Epithelial cell of prostate (primary cell): ENCODE measurements at regions not wholly inside any gene's neighbourhood (a gene's known extent, or its start where the extent isn't known, plus 50 kb on each side); places are given as distances from the start of the nearest gene placed in this dataset.
A peak's percentile ranks its signal among the peaks of the same experiment; 100 is the strongest.

Source experiments
- DNase-seq: peaks from one replicate; pipeline ENCODE4 v3.0.0-alpha.2; 2011; ENCODE audit warnings: low read depth, low spot score
- H3K27ac ChIP-seq: fragments of 450-650 bp; 2 replicates; pipeline ENCODE4 v1.5.1; 2017; ENCODE audit warnings: mild to moderate bottlenecking

- H3K27ac ChIP-seq, result no peak overlapping the region
- DNase-seq, result no peak
Observed at GRCh38 chr1:69479734-69480133, 88.0 kb upstream of the LRRC7 start.

GRCh38 chr1:69483246-69483645 is 84.5 kb upstream of the LRRC7 start:
- no peak for DNase-seq
- no peak overlapping the region for H3K27ac ChIP-seq

GRCh38 chr1:69485616-69486015 is 82.1 kb upstream of the LRRC7 start:
- DNase-seq, result no peak
- no peak overlapping the region for H3K27ac ChIP-seq

GRCh38 chr1:69491416-69491815 is 76.3 kb upstream of the LRRC7 start:
- no peak for DNase-seq
- H3K27ac ChIP-seq, result no peak overlapping the region

- DNase-seq, result no peak
Observed at GRCh38 chr1:69492286-69492685, 75.4 kb upstream of the LRRC7 start.

GRCh38 chr1:69494221-69494620 is 73.5 kb upstream of the LRRC7 start:
- peak overlapping the region; percentile 28 for H3K27ac ChIP-seq
- no peak for DNase-seq

More at GRCh38 chr1:69492286-69492685, 75.4 kb upstream of the LRRC7 start:
- H3K27ac ChIP-seq, result no peak overlapping the region

GRCh38 chr1:69497441-69498221 is 70.1 kb upstream of the LRRC7 start:
- DNase-seq, result no peak
- H3K27ac ChIP-seq, result no peak overlapping the region

- DNase-seq, result no peak
- H3K27ac ChIP-seq, result no peak overlapping the region
Observed at GRCh38 chr1:69498711-69499110, 69.0 kb upstream of the LRRC7 start.

- no peak for DNase-seq
- no peak overlapping the region for H3K27ac ChIP-seq
Observed at GRCh38 chr1:69499203-69499803, 68.4 kb upstream of the LRRC7 start.

GRCh38 chr1:69502991-69503390 is 64.7 kb upstream of the LRRC7 start:
- no peak for DNase-seq
- no peak overlapping the region for H3K27ac ChIP-seq

- no peak overlapping the region for H3K27ac ChIP-seq
- DNase-seq, result no peak
Observed at GRCh38 chr1:69504730-69505252, 62.9 kb upstream of the LRRC7 start.

- no peak for DNase-seq
- no peak overlapping the region for H3K27ac ChIP-seq
Observed at GRCh38 chr1:69506311-69506710, 61.4 kb upstream of the LRRC7 start.

- no peak overlapping the region for H3K27ac ChIP-seq
- no peak for DNase-seq
Observed at GRCh38 chr1:69506721-69507120, 61.0 kb upstream of the LRRC7 start.

- DNase-seq, result no peak
- H3K27ac ChIP-seq, result peak overlapping the region; percentile 2
Observed at GRCh38 chr1:69510026-69510425, 57.7 kb upstream of the LRRC7 start.

GRCh38 chr1:69511426-69512192 is 56.1 kb upstream of the LRRC7 start:
- no peak for DNase-seq
- H3K27ac ChIP-seq, result no peak overlapping the region

GRCh38 chr1:69513601-69514000 is 54.1 kb upstream of the LRRC7 start:
- H3K27ac ChIP-seq, result no peak overlapping the region

More at GRCh38 chr1:69513601-69514000, 54.1 kb upstream of the LRRC7 start:
- DNase-seq, result no peak
